SK-N-SH treated with all-trans-retinoic acid at 6 μM for 48 hours (cell line): ENCODE measurements at regions not wholly inside any gene's neighbourhood (a gene's known extent, or its start where the extent isn't known, plus 50 kb on each side); places are given as distances from the start of the nearest gene placed in this dataset.

Experiments
- ATAC-seq: fragments of 200-7000 bp; cut with Tn5 transposase; 3 replicates; pipeline ENCODE4 v1.9.1; 2020; ENCODE audit warnings: mild to moderate bottlenecking, moderate library complexity
- ARNTL ChIP-seq: fragments of 450-650 bp; formaldehyde crosslinking; IDR thresholded peaks from 2 replicates; pipeline ENCODE4 v1.5.0; 2020; ENCODE audit warnings: low read depth, mild to moderate bottlenecking, moderate library complexity, borderline replicate concordance
- BACH2 ChIP-seq: fragments of 250-450 bp; sonication (Bioruptor Pico); IDR thresholded peaks from 2 replicates; pipeline ENCODE4 v1.9.0; 2021; ENCODE audit warnings: mild to moderate bottlenecking, borderline replicate concordance
- CSDC2 ChIP-seq: fragments of 250-450 bp; sonication (Bioruptor Pico); IDR thresholded peaks from 2 replicates; pipeline ENCODE4 v1.5.0; 2020; ENCODE audit warnings: mild to moderate bottlenecking, moderate library complexity
- CSRNP3 ChIP-seq: fragments of 250-450 bp; sonication (Bioruptor Pico); IDR thresholded peaks from 2 replicates; pipeline ENCODE4 v1.5.1; 2021; ENCODE audit warnings: mild to moderate bottlenecking, moderate library complexity
- ESRRG ChIP-seq: fragments of 250-450 bp; sonication (Bioruptor Pico); IDR thresholded peaks from 2 replicates; pipeline ENCODE4 v1.6.1; 2021; ENCODE audit warnings: mild to moderate bottlenecking
- GLIS3 ChIP-seq: fragments of 250-450 bp; sonication (Bioruptor Pico); IDR thresholded peaks from 2 replicates; pipeline ENCODE4 v1.5.0; 2020; ENCODE audit warnings: mild to moderate bottlenecking, moderate library complexity
- ISL1 ChIP-seq: fragments of 250-450 bp; sonication (Bioruptor Pico); IDR thresholded peaks from 2 replicates; pipeline ENCODE4 v2.1.2; 2022; ENCODE audit warnings: mild to moderate bottlenecking, moderate library complexity
- OSR1 ChIP-seq: fragments of 250-450 bp; sonication (Bioruptor Pico); IDR thresholded peaks from 2 replicates; pipeline ENCODE4 v1.8.0; 2022; ENCODE audit warnings: moderate library complexity, mild to moderate bottlenecking, inconsistent platforms
- PATZ1 ChIP-seq: fragments of 250-450 bp; sonication (Bioruptor Pico); IDR thresholded peaks from 2 replicates; pipeline ENCODE4 v1.8.0; 2020; ENCODE audit warnings: mild to moderate bottlenecking, moderate library complexity, borderline replicate concordance
- POU6F1 ChIP-seq: fragments of 250-450 bp; sonication (Bioruptor Pico); IDR thresholded peaks from 2 replicates; pipeline ENCODE4 v1.8.0; 2021; ENCODE audit warnings: low read depth, mild to moderate bottlenecking, moderate library complexity, borderline replicate concordance
- PPARA ChIP-seq: fragments of 250-450 bp; sonication (Bioruptor Pico); IDR thresholded peaks from 2 replicates; pipeline ENCODE4 v1.5.0; 2020; ENCODE audit warnings: mild to moderate bottlenecking, borderline replicate concordance
- RARB ChIP-seq: fragments of 250-450 bp; sonication (Bioruptor Pico); IDR thresholded peaks from 2 replicates; pipeline ENCODE4 v1.8.0; 2021; ENCODE audit warnings: mild to moderate bottlenecking, moderate library complexity
- SNAI2 ChIP-seq: fragments of 250-450 bp; sonication (Bioruptor Pico); IDR thresholded peaks from 2 replicates; pipeline ENCODE4 v1.5.0; 2020; ENCODE audit warnings: mild to moderate bottlenecking, moderate library complexity
- TCF4 ChIP-seq: fragments of 250-450 bp; sonication (Bioruptor Pico); IDR thresholded peaks from 2 replicates; pipeline ENCODE4 v1.8.0; 2021; ENCODE audit warnings: mild to moderate bottlenecking, moderate library complexity, borderline replicate concordance
- TSHZ2 ChIP-seq: fragments of 250-450 bp; sonication (Bioruptor Pico); IDR thresholded peaks from 2 replicates; pipeline ENCODE4 v1.5.0; 2020; ENCODE audit warnings: mild to moderate bottlenecking, moderate library complexity
- ZC3H10 ChIP-seq: fragments of 250-450 bp; sonication (Bioruptor Pico); IDR thresholded peaks from 2 replicates; pipeline ENCODE4 v1.5.1; 2021; ENCODE audit warnings: mild to moderate bottlenecking, moderate library complexity
- ZFP3 ChIP-seq: fragments of 250-450 bp; sonication (Bioruptor Pico); IDR thresholded peaks from 2 replicates; pipeline ENCODE4 v1.5.0; 2020; ENCODE audit warnings: mild to moderate bottlenecking, moderate library complexity
- ZFP30 ChIP-seq: fragments of 450-650 bp; formaldehyde crosslinking; IDR thresholded peaks from 2 replicates; pipeline ENCODE4 v1.5.0; 2022; ENCODE audit warnings: mild to moderate bottlenecking, moderate library complexity
- ZNF70 ChIP-seq: fragments of 450-650 bp; formaldehyde crosslinking; IDR thresholded peaks from 2 replicates; pipeline ENCODE4 v1.5.0; 2020; ENCODE audit warnings: mild to moderate bottlenecking, moderate library complexity
- ZNF8 ChIP-seq: fragments of 450-650 bp; formaldehyde crosslinking; IDR thresholded peaks from 2 replicates; pipeline ENCODE4 v1.5.0; 2020; ENCODE audit warnings: mild to moderate bottlenecking, moderate library complexity

- no peak for ATAC-seq
- TF ChIP-seq TSHZ2 (no peak), GLIS3 (CRISPR knock-in tag) (no peak), ZNF8 (CRISPR knock-in tag) (no peak), ZNF70 (CRISPR knock-in tag) (no peak), PATZ1 (CRISPR knock-in tag) (no peak), BACH2 (CRISPR knock-in tag) (no peak), ZC3H10 (CRISPR knock-in tag) (no peak), CSRNP3 (CRISPR knock-in tag) (no peak), ZFP30 (CRISPR knock-in tag) (no peak), ISL1 (CRISPR knock-in tag) (no peak)
Measured at GRCh38 chrX:102849396-102849795, 87.7 kb upstream of the RAB40AL start.

- peak; percentile 77 for ATAC-seq
Measured at GRCh38 chrX:102858826-102859549, 78.1 kb upstream of the RAB40AL start.

GRCh38 chrX:102859550-102859871, 77.6 kb upstream of the RAB40AL start:
- TF ChIP-seq ESRRG (CRISPR knock-in tag) = no peak
- TF ChIP-seq CSRNP3 (CRISPR knock-in tag) = no peak
- TF ChIP-seq TCF4 (CRISPR knock-in tag) = no peak
- no peak for TF ChIP-seq ZFP3 (CRISPR knock-in tag)
- TF ChIP-seq OSR1 = no peak
- TF ChIP-seq PPARA (CRISPR knock-in tag) = no peak
- TF ChIP-seq RARB (CRISPR knock-in tag) = no peak
- no peak for TF ChIP-seq ISL1 (CRISPR knock-in tag)
- TF ChIP-seq ZFP30 (CRISPR knock-in tag) = no peak
- no peak for TF ChIP-seq CSDC2 (CRISPR knock-in tag)
- no peak for TF ChIP-seq BACH2 (CRISPR knock-in tag)
- TF ChIP-seq ARNTL = no peak
- TF ChIP-seq, all 23 proteins: peak for 0
- no peak for ATAC-seq

GRCh38 chrX:102860235-102860634, 76.8 kb upstream of the RAB40AL start:
- TF ChIP-seq TCF4 (CRISPR knock-in tag) (no peak), ZNF70 (CRISPR knock-in tag) (no peak), POU6F1 (CRISPR knock-in tag) (no peak), SNAI2 (CRISPR knock-in tag) (no peak)
- ATAC-seq = no peak
